ES-I3 (cell line): ENCODE measurements at regions not wholly inside any gene's neighbourhood (a gene's known extent, or its start where the extent isn't known, plus 50 kb on each side); places are given as distances from the start of the nearest gene placed in this dataset.

Source experiments
- H3K36me3 ChIP-seq: 2 replicates; pipeline ENCODE4 v1.6.1; 2013; ENCODE audit warnings: mild to moderate bottlenecking, low read length, control low read depth, moderate library complexity; ENCODE audit not compliant: insufficient read depth
- H3K4me1 ChIP-seq: 2 replicates; pipeline ENCODE4 v1.6.1; 2013; ENCODE audit warnings: mild to moderate bottlenecking, control low read depth, low read length; ENCODE audit not compliant: insufficient read depth
- H3K9ac ChIP-seq: 2 replicates; pipeline ENCODE4 v1.6.1; 2013; ENCODE audit warnings: low read depth, mild to moderate bottlenecking, low read length, moderate library complexity
- H3K9me3 ChIP-seq: 2 replicates; pipeline ENCODE4 v1.6.1; 2013; ENCODE audit warnings: mild to moderate bottlenecking, low read length, moderate library complexity; ENCODE audit not compliant: control insufficient read depth, insufficient read depth

- H3K9me3 ChIP-seq: no peaks in the 10 kb centered on the region
- H3K4me1 ChIP-seq: no peaks in the 10 kb centered on the region
- no peak overlapping the region for H3K9ac ChIP-seq
- H3K36me3 ChIP-seq: no peaks in the 10 kb centered on the region
Observed at GRCh38 chr7:25615593-25615992, 387.3 kb upstream of the NPVF start.

GRCh38 chr7:25617214-25617613, 388.9 kb upstream of the NPVF start:
- Histone ChIP-seq H3K9ac (no peak overlapping the region), H3K4me1 (no peaks in the 10 kb centered on the region), H3K9me3 (no peaks in the 10 kb centered on the region), H3K36me3 (no peaks in the 10 kb centered on the region)

GRCh38 chr7:25617673-25618072, 389.4 kb upstream of the NPVF start:
- Histone ChIP-seq H3K9ac (no peak overlapping the region), H3K36me3 (no peaks in the 10 kb centered on the region), H3K4me1 (no peaks in the 10 kb centered on the region), H3K9me3 (no peaks in the 10 kb centered on the region)

GRCh38 chr7:25619381-25619780, 391.1 kb upstream of the NPVF start:
- no peaks in the 10 kb centered on the region for H3K4me1 ChIP-seq
- no peaks in the 10 kb centered on the region for H3K36me3 ChIP-seq
- no peak overlapping the region for H3K9ac ChIP-seq
- H3K9me3 ChIP-seq: no peaks in the 10 kb centered on the region

GRCh38 chr7:25619963-25620799, 391.9 kb upstream of the NPVF start:
- no peak overlapping the region for H3K9ac ChIP-seq
- H3K9me3 ChIP-seq: no peaks in the 10 kb centered on the region
- no peaks in the 10 kb centered on the region for H3K4me1 ChIP-seq
- H3K36me3 ChIP-seq: no peaks in the 10 kb centered on the region

- Histone ChIP-seq H3K9ac (no peak overlapping the region), H3K9me3 (no peaks in the 10 kb centered on the region), H3K36me3 (no peaks in the 10 kb centered on the region), H3K4me1 (no peaks in the 10 kb centered on the region)
Observed at GRCh38 chr7:25621993-25622392, 393.7 kb upstream of the NPVF start.

GRCh38 chr7:25622695-25623094, 394.4 kb upstream of the NPVF start:
- Histone ChIP-seq H3K4me1 (no peaks in the 10 kb centered on the region), H3K36me3 (no peaks in the 10 kb centered on the region), H3K9me3 (no peaks in the 10 kb centered on the region), H3K9ac (no peak overlapping the region)

GRCh38 chr7:25624051-25624450, 395.8 kb upstream of the NPVF start:
- H3K9me3 ChIP-seq: no peaks in the 10 kb centered on the region
- no peaks in the 10 kb centered on the region for H3K36me3 ChIP-seq
- no peak overlapping the region for H3K9ac ChIP-seq
- H3K4me1 ChIP-seq: peaks cover 6% of the 10 kb centered on the region; the same call in 1 of the 2 replicates

- Histone ChIP-seq H3K4me1 (peaks cover 6% of the 10 kb centered on the region; the same call in 1 of the 2 replicates), H3K9me3 (no peaks in the 10 kb centered on the region), H3K9ac (no peak overlapping the region), H3K36me3 (no peaks in the 10 kb centered on the region)
Observed at GRCh38 chr7:25624833-25625232, 396.5 kb upstream of the NPVF start.

GRCh38 chr7:25625306-25625992, 397.2 kb upstream of the NPVF start:
- peaks cover 6% of the 10 kb centered on the region; the same call in 1 of the 2 replicates for H3K4me1 ChIP-seq
- H3K9me3 ChIP-seq: no peaks in the 10 kb centered on the region
- no peak overlapping the region for H3K9ac ChIP-seq
- no peaks in the 10 kb centered on the region for H3K36me3 ChIP-seq

- Histone ChIP-seq H3K9me3 (no peaks in the 10 kb centered on the region), H3K9ac (no peak overlapping the region), H3K4me1 (peaks cover 6% of the 10 kb centered on the region; the same call in 1 of the 2 replicates), H3K36me3 (no peaks in the 10 kb centered on the region)
Observed at GRCh38 chr7:25626451-25627131, 398.3 kb upstream of the NPVF start.

GRCh38 chr7:25628446-25628845, 400.2 kb upstream of the NPVF start:
- H3K9me3 ChIP-seq: no peaks in the 10 kb centered on the region
- H3K4me1 ChIP-seq: peaks cover 6% of the 10 kb centered on the region; the same call in 1 of the 2 replicates
- H3K36me3 ChIP-seq: no peaks in the 10 kb centered on the region
- H3K9ac ChIP-seq: no peak overlapping the region

- H3K36me3 ChIP-seq: no peaks in the 10 kb centered on the region
- peaks cover 6% of the 10 kb centered on the region; the same call in 1 of the 2 replicates for H3K4me1 ChIP-seq
- no peaks in the 10 kb centered on the region for H3K9me3 ChIP-seq
- no peak overlapping the region for H3K9ac ChIP-seq
Observed at GRCh38 chr7:25632616-25633015, 404.3 kb upstream of the NPVF start.

- H3K36me3 ChIP-seq: no peaks in the 10 kb centered on the region
- no peaks in the 10 kb centered on the region for H3K9me3 ChIP-seq
- H3K9ac ChIP-seq: no peak overlapping the region
- peaks cover 1% of the 10 kb centered on the region; the same call in 1 of the 2 replicates for H3K4me1 ChIP-seq
Observed at GRCh38 chr7:25633426-25634036, 405.2 kb upstream of the NPVF start.
